RKO (cell line): ENCODE measurements at regions not wholly inside any gene's neighbourhood (a gene's known extent, or its start where the extent isn't known, plus 50 kb on each side); places are given as distances from the start of the nearest gene placed in this dataset.
A peak's percentile ranks its signal among the peaks of the same experiment; 100 is the strongest.

ENCODE experiments used
- DNase-seq: peaks from one replicate; pipeline ENCODE4 v3.0.0-alpha.2; 2016; ENCODE audit warnings: low spot score

- DNase-seq = no peak
Observed at GRCh38 chr18:79610461-79611039, 69.1 kb upstream of the CTDP1 start.

- DNase-seq = peak; percentile 52
Observed at GRCh38 chr18:79611040-79611681, 68.4 kb upstream of the CTDP1 start.

DNA sequence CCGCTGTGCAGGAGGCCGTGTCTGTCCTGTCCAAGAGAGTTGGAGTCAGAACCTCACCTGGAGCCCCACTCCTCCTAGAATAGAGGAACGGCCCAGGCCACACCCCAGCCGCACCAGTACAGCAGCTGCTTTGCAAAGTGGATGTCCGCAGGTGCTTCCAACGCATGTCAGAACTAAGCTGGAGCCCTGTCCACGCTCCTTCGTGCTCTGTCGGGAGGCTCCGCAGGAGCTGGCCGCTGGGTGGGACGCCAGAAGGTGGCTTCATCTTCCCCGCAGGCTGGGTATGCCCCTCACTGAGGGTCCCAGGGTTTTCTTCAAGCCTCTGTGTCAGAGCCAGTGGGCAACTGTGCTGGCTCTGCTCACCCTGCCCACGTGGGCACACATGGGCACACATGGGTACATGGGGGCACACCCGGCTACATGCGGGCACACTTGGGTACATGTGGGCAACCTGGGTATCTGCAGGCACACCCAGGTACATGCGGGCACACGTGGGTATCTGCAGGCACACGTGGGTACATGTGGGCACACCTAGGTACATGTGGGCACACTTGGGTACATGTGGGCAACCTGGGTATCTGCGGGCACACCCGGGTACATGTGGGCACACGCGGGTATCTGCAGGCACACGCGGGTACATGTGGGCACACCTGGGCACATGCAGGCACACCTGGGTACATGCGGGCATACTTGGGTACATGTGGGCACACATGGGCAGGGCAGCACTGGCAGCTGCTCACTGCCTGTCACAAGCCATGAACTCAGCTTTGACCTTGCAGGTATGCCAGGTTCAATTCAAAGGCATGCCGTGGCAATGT lies 67.1 kb upstream of the CTDP1 start:
- DNase-seq = no peak

GRCh38 chr18:79613186-79613931 lies 66.2 kb upstream of the CTDP1 start:
- DNase-seq = no peak

GRCh38 chr18:79614211-79614955 lies 65.2 kb upstream of the CTDP1 start:
- no peak for DNase-seq

- DNase-seq = no peak
Observed at GRCh38 chr18:79615091-79615490, 64.5 kb upstream of the CTDP1 start.

DNA sequence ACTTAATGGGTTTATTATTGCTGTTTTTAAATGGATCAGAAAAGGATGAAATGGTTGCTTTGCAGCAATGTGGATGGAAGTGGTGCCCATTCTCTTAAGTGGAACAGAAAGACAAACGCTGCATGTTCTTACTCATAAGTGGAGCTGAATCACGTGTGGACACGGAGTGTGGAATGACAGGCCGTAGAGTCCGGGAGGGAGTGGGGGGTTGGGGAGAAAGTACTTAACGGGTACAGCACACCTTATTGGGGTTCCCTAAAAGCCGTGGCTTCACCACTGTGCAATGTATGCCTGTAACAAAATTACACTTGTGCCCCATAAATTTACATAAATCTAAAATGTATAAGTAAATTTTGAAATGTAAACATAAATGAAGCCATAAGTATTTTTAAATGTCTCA lies 64.0 kb upstream of the CTDP1 start:
- DNase-seq = no peak

- DNase-seq = no peak
Observed at GRCh38 chr18:79616651-79617510, 62.7 kb upstream of the CTDP1 start.

GRCh38 chr18:79617511-79618500 lies 61.8 kb upstream of the CTDP1 start:
- DNase-seq = no peak

DNA sequence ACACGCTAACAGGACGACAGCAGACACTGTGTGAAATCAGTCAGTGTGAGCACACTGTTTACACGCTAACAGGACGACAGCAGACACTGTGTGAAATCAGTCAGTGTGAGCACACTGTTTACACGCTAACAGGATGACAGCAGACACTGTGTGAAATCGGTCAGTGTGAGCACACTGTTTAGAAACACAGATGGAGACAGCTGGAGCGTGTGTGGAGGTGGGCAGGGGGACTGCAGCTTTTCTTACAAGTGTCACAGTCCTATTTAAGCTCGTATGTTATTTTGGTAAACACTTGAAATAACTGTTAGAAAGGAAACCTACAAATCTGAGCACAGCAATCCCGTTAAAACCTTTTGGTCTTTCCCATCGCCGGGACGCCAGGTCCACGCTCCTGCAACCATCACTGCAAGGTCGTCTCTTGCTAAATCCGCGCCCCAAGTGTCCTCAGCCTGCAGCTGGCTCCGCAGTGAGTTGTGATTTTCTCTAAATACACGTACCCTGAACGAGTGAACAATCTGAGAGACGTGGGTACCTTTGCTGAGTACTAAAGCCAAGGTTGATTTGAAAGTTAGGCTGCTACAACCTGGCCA lies 58.9 kb upstream of the CTDP1 start:
- no peak for DNase-seq

DNA sequence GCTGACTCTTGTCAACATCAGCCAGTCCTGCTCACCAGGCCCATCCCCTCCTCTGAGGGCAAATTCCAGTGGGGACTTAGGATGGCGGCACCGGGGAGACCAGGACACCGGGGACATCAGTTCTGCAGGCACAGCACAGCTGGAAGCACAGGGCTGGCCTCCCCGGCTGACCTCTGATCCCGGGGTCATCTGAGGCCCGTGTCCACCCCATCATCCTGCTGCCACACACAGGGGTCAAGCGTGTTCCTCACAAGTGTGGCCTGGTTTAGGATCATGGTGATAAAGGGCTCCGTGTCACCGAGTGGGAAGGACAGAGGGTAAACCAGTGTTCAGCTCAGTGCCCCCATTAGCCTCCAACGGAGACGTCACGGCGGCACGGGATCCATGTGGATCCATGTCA lies 58.1 kb upstream of the CTDP1 start:
- no peak for DNase-seq

DNA sequence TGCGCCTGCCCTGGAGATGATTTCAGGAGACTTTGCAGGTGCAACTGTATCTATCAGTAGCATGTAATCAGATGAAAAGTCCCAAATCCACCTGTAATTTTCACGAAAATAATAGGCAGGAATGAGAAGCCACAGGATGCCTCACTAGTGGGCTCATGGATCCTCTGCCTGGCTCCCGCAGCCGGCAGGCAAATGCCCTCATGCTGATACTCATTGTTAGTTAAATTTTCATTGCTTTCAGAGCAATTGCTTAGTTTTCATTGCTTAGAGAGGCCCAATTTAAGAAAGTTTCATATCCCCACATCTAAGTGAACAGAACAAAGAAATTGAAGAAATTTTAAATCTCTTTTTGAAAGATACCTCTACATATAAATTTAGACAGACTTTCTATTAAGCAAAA lies 57.6 kb upstream of the CTDP1 start:
- no peak for DNase-seq

DNA sequence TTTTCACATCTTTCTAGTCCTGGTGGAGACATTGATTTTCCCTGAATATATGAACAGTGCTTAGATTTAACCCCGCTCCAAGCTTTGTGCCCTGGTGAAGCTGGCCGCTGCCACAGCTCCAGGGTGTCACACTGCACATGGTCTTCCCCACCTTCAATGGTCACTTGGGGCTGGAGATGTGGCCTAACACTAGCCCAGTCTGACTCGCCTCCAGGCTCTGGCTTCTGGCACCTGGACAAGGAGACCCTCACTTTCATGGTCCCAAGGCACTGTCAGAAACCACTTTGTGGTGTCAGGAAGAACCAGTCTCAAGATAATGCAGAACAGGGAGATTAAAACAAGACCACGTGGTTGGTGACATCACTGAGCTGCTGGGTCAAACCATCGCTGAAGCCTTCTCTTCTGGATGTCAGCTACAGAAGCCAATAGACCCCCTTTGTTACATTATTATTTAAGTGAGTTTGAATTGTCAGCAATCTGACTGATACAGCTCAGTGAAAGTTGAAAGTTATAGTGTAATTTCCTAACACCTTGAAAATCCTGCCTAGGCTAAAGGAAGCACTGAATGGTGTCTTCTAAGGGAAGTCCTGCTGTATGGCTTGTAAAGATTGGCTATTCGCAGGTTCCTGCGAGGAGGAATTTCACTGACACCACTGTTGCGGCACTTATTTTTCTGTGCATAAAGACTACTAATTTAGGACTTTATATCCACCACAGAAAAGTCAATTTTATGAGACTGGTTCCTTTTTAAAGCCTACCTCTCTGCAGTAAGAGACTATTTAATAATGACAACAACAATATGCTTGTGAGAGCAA lies 55.0 kb upstream of the CTDP1 start:
- DNase-seq = no peak

DNA sequence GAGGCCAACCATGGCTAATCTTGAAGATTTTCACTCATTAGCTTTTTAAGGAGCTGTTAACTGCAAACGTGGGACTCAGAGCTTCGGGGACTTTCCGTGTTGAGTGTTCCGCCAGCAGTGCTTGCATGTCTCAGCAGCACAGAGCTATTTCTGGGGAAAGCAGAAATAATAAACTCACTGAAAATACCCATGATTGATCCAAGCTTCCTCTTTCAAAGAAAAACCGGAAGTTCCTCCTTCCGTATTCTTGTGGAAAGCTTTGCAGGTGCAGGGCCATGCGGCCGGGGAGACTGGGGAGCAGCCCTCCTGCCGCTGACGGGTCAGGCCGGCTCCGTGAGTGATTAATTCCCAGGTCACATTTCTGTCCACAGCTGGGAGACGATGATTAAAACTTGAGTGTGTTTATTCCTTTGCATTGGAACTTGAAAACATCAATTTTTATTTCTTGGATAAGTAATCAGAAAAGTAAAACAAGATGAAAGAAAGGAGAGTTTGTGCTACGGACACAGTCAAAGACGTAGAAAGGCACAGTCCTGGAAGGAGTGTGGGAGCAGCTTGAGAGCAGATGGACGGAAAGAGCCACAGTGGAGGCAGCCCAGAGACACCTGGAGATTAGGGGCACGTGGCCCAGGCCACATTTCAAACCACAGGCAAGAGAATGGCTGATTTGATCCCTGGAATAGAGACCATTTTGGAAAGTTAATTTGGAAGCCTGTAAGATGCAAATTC lies 54.2 kb upstream of the CTDP1 start:
- DNase-seq = no peak

- no peak for DNase-seq
Observed at GRCh38 chr18:79625924-79626561, 53.6 kb upstream of the CTDP1 start.

- DNase-seq = no peak
Observed at GRCh38 chr18:79626905-79627749, 52.5 kb upstream of the CTDP1 start.
